Central memory CD8-positive, alpha-beta T cell (primary cell): ENCODE measurements at regions not wholly inside any gene's neighbourhood (a gene's known extent, or its start where the extent isn't known, plus 50 kb on each side); places are given as distances from the start of the nearest gene placed in this dataset.

ENCODE experiments used
- ATAC-seq: fragments of 150-1000 bp; cut with Tn5 transposase; replicated peaks from 2 replicates; pipeline ENCODE4 v1.10.0; 2022; ENCODE audit warnings: mild to moderate bottlenecking, moderate FRiP score, moderate number of reproducible peaks; ENCODE audit not compliant: poor library complexity, severe bottlenecking; ENCODE audit errors: extremely low read depth
- DNase-seq, 2 donors: peaks; one replicate each; pipeline ENCODE4 v3.0.0; 2021; ENCODE audit warnings: low spot score in 2 of 2
- H3K27ac Mint-ChIP-seq: one replicate; pipeline ENCODE4 v1.8.0; 2022; ENCODE audit warnings: low read depth, mild to moderate bottlenecking, moderate library complexity, mixed read lengths
- H3K27me3 Mint-ChIP-seq: one replicate; pipeline ENCODE4 v1.8.0; 2022; ENCODE audit warnings: mixed read lengths
- H3K36me3 Mint-ChIP-seq: one replicate; pipeline ENCODE4 v1.8.0; 2022; ENCODE audit warnings: mild to moderate bottlenecking, moderate library complexity, mixed read lengths; ENCODE audit not compliant: insufficient read depth
- H3K4me1 Mint-ChIP-seq: one replicate; pipeline ENCODE4 v1.8.0; 2022; ENCODE audit warnings: mixed read lengths
- H3K4me3 Mint-ChIP-seq: one replicate; pipeline ENCODE4 v1.8.0; 2022; ENCODE audit warnings: mild to moderate bottlenecking, moderate library complexity, mixed read lengths
- H3K9me3 Mint-ChIP-seq: one replicate; pipeline ENCODE4 v1.8.0; 2022; ENCODE audit warnings: mixed read lengths

GRCh38 chr15:35702946-35703495 lies 157.1 kb upstream of the DPH6 start:
- Mint-ChIP-seq H3K4me3 (no peak overlapping the region), H3K27me3 (no peaks in the 10 kb centered on the region), H3K27ac (no peak overlapping the region), H3K9me3 (no peaks in the 10 kb centered on the region), H3K4me1 (no peaks in the 10 kb centered on the region), H3K36me3 (peaks cover 3% of the 10 kb centered on the region)
- DNase-seq (no peak), ATAC-seq (no peak)

- H3K4me1 Mint-ChIP-seq: no peaks in the 10 kb centered on the region
- H3K27me3 Mint-ChIP-seq: no peaks in the 10 kb centered on the region
- DNase-seq (no peak), ATAC-seq (no peak)
- H3K9me3 Mint-ChIP-seq: no peaks in the 10 kb centered on the region
- H3K4me3 Mint-ChIP-seq: no peak overlapping the region
- no peak overlapping the region for H3K27ac Mint-ChIP-seq
- H3K36me3 Mint-ChIP-seq: peaks cover 3% of the 10 kb centered on the region
Measured at GRCh38 chr15:35705030-35705883, 159.3 kb upstream of the DPH6 start.

- no peak for DNase-seq
- H3K9me3 Mint-ChIP-seq: no peaks in the 10 kb centered on the region
- H3K4me3 Mint-ChIP-seq: no peak overlapping the region
Measured at GRCh38 chr15:35705884-35706585, 160.1 kb upstream of the DPH6 start.

GRCh38 chr15:35712956-35713355 lies 167.0 kb upstream of the DPH6 start:
- no peak overlapping the region for H3K27ac Mint-ChIP-seq
- ATAC-seq (no peak), DNase-seq (no peak)
- peaks cover 23% of the 10 kb centered on the region for H3K27me3 Mint-ChIP-seq
- no peak overlapping the region for H3K4me3 Mint-ChIP-seq
- no peaks in the 10 kb centered on the region for H3K9me3 Mint-ChIP-seq
- no peaks in the 10 kb centered on the region for H3K4me1 Mint-ChIP-seq
- no peaks in the 10 kb centered on the region for H3K36me3 Mint-ChIP-seq

More at GRCh38 chr15:35705884-35706585, 160.1 kb upstream of the DPH6 start:
- Mint-ChIP-seq H3K27ac (no peak overlapping the region), H3K27me3 (no peaks in the 10 kb centered on the region), H3K36me3 (peaks cover under 1% of the 10 kb centered on the region), H3K4me1 (no peaks in the 10 kb centered on the region)
- ATAC-seq: no peak

- no peaks in the 10 kb centered on the region for H3K36me3 Mint-ChIP-seq
- peaks cover 25% of the 10 kb centered on the region for H3K27me3 Mint-ChIP-seq
- DNase-seq: no peak
Measured at GRCh38 chr15:35713733-35714132, 167.8 kb upstream of the DPH6 start.

GRCh38 chr15:35717721-35718120 lies 171.8 kb upstream of the DPH6 start:
- Mint-ChIP-seq H3K4me3 (no peak overlapping the region), H3K27me3 (peaks cover 20% of the 10 kb centered on the region), H3K27ac (no peak overlapping the region), H3K36me3 (no peaks in the 10 kb centered on the region), H3K4me1 (no peaks in the 10 kb centered on the region), H3K9me3 (no peaks in the 10 kb centered on the region)
- ATAC-seq (no peak), DNase-seq (no peak)

More at GRCh38 chr15:35713733-35714132, 167.8 kb upstream of the DPH6 start:
- ATAC-seq: no peak
- no peaks in the 10 kb centered on the region for H3K9me3 Mint-ChIP-seq
- H3K4me3 Mint-ChIP-seq: no peak overlapping the region
- H3K27ac Mint-ChIP-seq: no peak overlapping the region
- no peaks in the 10 kb centered on the region for H3K4me1 Mint-ChIP-seq

- ATAC-seq (no peak), DNase-seq (no peak)
- no peak overlapping the region for H3K4me3 Mint-ChIP-seq
- H3K36me3 Mint-ChIP-seq: no peaks in the 10 kb centered on the region
- H3K4me1 Mint-ChIP-seq: no peaks in the 10 kb centered on the region
- H3K9me3 Mint-ChIP-seq: no peaks in the 10 kb centered on the region
- no peak overlapping the region for H3K27ac Mint-ChIP-seq
- peaks cover 20% of the 10 kb centered on the region for H3K27me3 Mint-ChIP-seq
Measured at GRCh38 chr15:35720019-35720418, 174.1 kb upstream of the DPH6 start.

GRCh38 chr15:35720984-35721383 lies 175.0 kb upstream of the DPH6 start:
- Mint-ChIP-seq H3K36me3 (no peaks in the 10 kb centered on the region), H3K9me3 (peaks cover 4% of the 10 kb centered on the region), H3K27ac (no peak overlapping the region), H3K4me1 (no peaks in the 10 kb centered on the region), H3K4me3 (no peak overlapping the region), H3K27me3 (peaks cover 20% of the 10 kb centered on the region)
- no peak for DNase-seq
- ATAC-seq: no peak

- Mint-ChIP-seq H3K4me1 (no peaks in the 10 kb centered on the region), H3K36me3 (peaks cover 2% of the 10 kb centered on the region), H3K27me3 (peaks cover 20% of the 10 kb centered on the region), H3K4me3 (no peak overlapping the region), H3K27ac (no peak overlapping the region), H3K9me3 (peaks cover 5% of the 10 kb centered on the region)
- DNase-seq: no peak
- no peak for ATAC-seq
Measured at GRCh38 chr15:35721751-35722150, 175.8 kb upstream of the DPH6 start.

GRCh38 chr15:35722501-35722900 lies 176.5 kb upstream of the DPH6 start:
- DNase-seq (no peak), ATAC-seq (no peak)
- H3K27me3 Mint-ChIP-seq: peaks cover 13% of the 10 kb centered on the region
- no peaks in the 10 kb centered on the region for H3K4me1 Mint-ChIP-seq
- no peak overlapping the region for H3K4me3 Mint-ChIP-seq
- H3K36me3 Mint-ChIP-seq: peaks cover 2% of the 10 kb centered on the region
- peaks cover 5% of the 10 kb centered on the region for H3K9me3 Mint-ChIP-seq
- H3K27ac Mint-ChIP-seq: no peak overlapping the region

GRCh38 chr15:35723120-35723847 lies 177.3 kb upstream of the DPH6 start:
- no peak for ATAC-seq
- Mint-ChIP-seq H3K4me1 (no peaks in the 10 kb centered on the region), H3K27me3 (peaks cover 7% of the 10 kb centered on the region)

GRCh38 chr15:35723852-35724251 lies 177.9 kb upstream of the DPH6 start:
- H3K27ac Mint-ChIP-seq: no peak overlapping the region
- H3K9me3 Mint-ChIP-seq: peaks cover 5% of the 10 kb centered on the region
- no peaks in the 10 kb centered on the region for H3K4me1 Mint-ChIP-seq
- H3K36me3 Mint-ChIP-seq: peaks cover 2% of the 10 kb centered on the region
- ATAC-seq (no peak), DNase-seq (no peak)
- H3K4me3 Mint-ChIP-seq: no peak overlapping the region
- H3K27me3 Mint-ChIP-seq: peaks cover 7% of the 10 kb centered on the region

More at GRCh38 chr15:35723120-35723847, 177.3 kb upstream of the DPH6 start:
- H3K4me3 Mint-ChIP-seq: no peak overlapping the region
- H3K36me3 Mint-ChIP-seq: peaks cover 2% of the 10 kb centered on the region
- DNase-seq: no peak
- H3K9me3 Mint-ChIP-seq: peaks cover 5% of the 10 kb centered on the region
- no peak overlapping the region for H3K27ac Mint-ChIP-seq
